HUES6 (cell line): ENCODE measurements at regions not wholly inside any gene's neighbourhood (a gene's known extent, or its start where the extent isn't known, plus 50 kb on each side); places are given as distances from the start of the nearest gene placed in this dataset.

ENCODE experiments used
- H3K27ac ChIP-seq: 2 replicates; pipeline ENCODE4 v1.7.0; 2013; ENCODE audit warnings: low read depth, mild to moderate bottlenecking, low read length, inconsistent platforms
- H3K27me3 ChIP-seq: 2 replicates; pipeline ENCODE4 v1.6.1; 2013; ENCODE audit warnings: low read length; ENCODE audit not compliant: control insufficient read depth, insufficient read depth
- H3K36me3 ChIP-seq: 2 replicates; pipeline ENCODE4 v1.6.1; 2013; ENCODE audit warnings: low read length; ENCODE audit not compliant: control insufficient read depth, insufficient read depth
- H3K4me1 ChIP-seq: 2 replicates; pipeline ENCODE4 v1.6.1; 2013; ENCODE audit warnings: low read length; ENCODE audit not compliant: control insufficient read depth, insufficient read depth
- H3K4me3 ChIP-seq: 2 replicates; pipeline ENCODE4 v1.5.1; 2013; ENCODE audit warnings: low read depth, low read length
- H3K9ac ChIP-seq: one replicate; pipeline ENCODE4 v1.6.1; 2013; ENCODE audit warnings: mild to moderate bottlenecking, low read length
- H3K9me3 ChIP-seq: 2 replicates; pipeline ENCODE4 v1.6.1; 2013; ENCODE audit warnings: low read depth, low read length; ENCODE audit not compliant: control insufficient read depth, insufficient read depth

GRCh38 chr12:116650585-116651087, 87.2 kb downstream of the SPRING1 start:
- Histone ChIP-seq H3K4me3 (no peak overlapping the region), H3K36me3 (no peaks in the 10 kb centered on the region), H3K27me3 (no peaks in the 10 kb centered on the region), H3K27ac (no peak overlapping the region), H3K4me1 (peaks cover 10% of the 10 kb centered on the region), H3K9me3 (0 out of 2 replicates have a peak, but pooled peaks cover 4% of the 10 kb centered on the region), H3K9ac (no peak overlapping the region)

GRCh38 chr12:116650062-116650461, 87.8 kb downstream of the SPRING1 start:
- H3K9me3 ChIP-seq, result 0 out of 2 replicates have a peak, but pooled peaks cover 4% of the 10 kb centered on the region
- H3K4me1 ChIP-seq, result peaks cover 7% of the 10 kb centered on the region
- no peak overlapping the region for H3K27ac ChIP-seq
- H3K27me3 ChIP-seq, result no peaks in the 10 kb centered on the region
- no peak overlapping the region for H3K9ac ChIP-seq
- H3K36me3 ChIP-seq, result no peaks in the 10 kb centered on the region
- H3K4me3 ChIP-seq, result no peak overlapping the region

- Histone ChIP-seq H3K9ac (no peak overlapping the region), H3K4me1 (peaks cover 7% of the 10 kb centered on the region), H3K27me3 (no peaks in the 10 kb centered on the region), H3K4me3 (no peak overlapping the region), H3K9me3 (peaks cover 3% of the 10 kb centered on the region; the same call in 1 of the 2 replicates), H3K36me3 (no peaks in the 10 kb centered on the region), H3K27ac (no peak overlapping the region)
Observed at GRCh38 chr12:116647813-116648212, 88.6 kb downstream of the MAP1LC3B2 start.

- H3K36me3 ChIP-seq, result no peaks in the 10 kb centered on the region
- peaks cover 3% of the 10 kb centered on the region; the same call in 1 of the 2 replicates for H3K9me3 ChIP-seq
- H3K27ac ChIP-seq, result no peak overlapping the region
- no peak overlapping the region for H3K9ac ChIP-seq
- H3K4me1 ChIP-seq, result peaks cover 7% of the 10 kb centered on the region
- no peaks in the 10 kb centered on the region for H3K27me3 ChIP-seq
- no peak overlapping the region for H3K4me3 ChIP-seq
Observed at GRCh38 chr12:116646901-116647300, 87.7 kb downstream of the MAP1LC3B2 start.

GRCh38 chr12:116644806-116645205, 85.6 kb downstream of the MAP1LC3B2 start:
- no peaks in the 10 kb centered on the region for H3K27me3 ChIP-seq
- H3K27ac ChIP-seq, result no peak overlapping the region
- H3K9me3 ChIP-seq, result peaks cover 3% of the 10 kb centered on the region; the same call in 1 of the 2 replicates
- H3K9ac ChIP-seq, result no peak overlapping the region
- H3K36me3 ChIP-seq, result no peaks in the 10 kb centered on the region
- no peak overlapping the region for H3K4me3 ChIP-seq
- peaks cover 7% of the 10 kb centered on the region for H3K4me1 ChIP-seq

GRCh38 chr12:116642683-116643082, 83.5 kb downstream of the MAP1LC3B2 start:
- Histone ChIP-seq H3K4me3 (no peak overlapping the region), H3K9ac (no peak overlapping the region), H3K4me1 (peaks cover 7% of the 10 kb centered on the region), H3K27ac (no peak overlapping the region), H3K36me3 (no peaks in the 10 kb centered on the region), H3K9me3 (peaks cover 3% of the 10 kb centered on the region; the same call in 1 of the 2 replicates), H3K27me3 (no peaks in the 10 kb centered on the region)

GRCh38 chr12:116642106-116642505, 82.9 kb downstream of the MAP1LC3B2 start:
- H3K27ac ChIP-seq, result no peak overlapping the region
- H3K4me1 ChIP-seq, result peaks cover 7% of the 10 kb centered on the region
- no peaks in the 10 kb centered on the region for H3K36me3 ChIP-seq
- no peaks in the 10 kb centered on the region for H3K27me3 ChIP-seq
- no peak overlapping the region for H3K9ac ChIP-seq
- H3K9me3 ChIP-seq, result peaks cover 3% of the 10 kb centered on the region; the same call in 1 of the 2 replicates
- no peak overlapping the region for H3K4me3 ChIP-seq

- no peaks in the 10 kb centered on the region for H3K4me1 ChIP-seq
- no peaks in the 10 kb centered on the region for H3K36me3 ChIP-seq
- H3K9ac ChIP-seq, result no peak overlapping the region
- H3K4me3 ChIP-seq, result no peak overlapping the region
- H3K27me3 ChIP-seq, result no peaks in the 10 kb centered on the region
- H3K27ac ChIP-seq, result no peak overlapping the region
- H3K9me3 ChIP-seq, result peaks cover 3% of the 10 kb centered on the region; the same call in 1 of the 2 replicates
Observed at GRCh38 chr12:116640281-116640680, 81.1 kb downstream of the MAP1LC3B2 start.

- H3K9ac ChIP-seq, result no peak overlapping the region
- peaks cover 1% of the 10 kb centered on the region; the same call in 1 of the 2 replicates for H3K9me3 ChIP-seq
- H3K36me3 ChIP-seq, result no peaks in the 10 kb centered on the region
- no peak overlapping the region for H3K4me3 ChIP-seq
- H3K4me1 ChIP-seq, result no peaks in the 10 kb centered on the region
- H3K27me3 ChIP-seq, result no peaks in the 10 kb centered on the region
- no peak overlapping the region for H3K27ac ChIP-seq
Observed at GRCh38 chr12:116639765-116640164, 80.6 kb downstream of the MAP1LC3B2 start.

- Histone ChIP-seq H3K27ac (no peak overlapping the region), H3K4me1 (no peaks in the 10 kb centered on the region), H3K9me3 (no peaks in the 10 kb centered on the region), H3K27me3 (no peaks in the 10 kb centered on the region), H3K4me3 (no peak overlapping the region), H3K9ac (no peak overlapping the region), H3K36me3 (no peaks in the 10 kb centered on the region)
Observed at GRCh38 chr12:116638376-116638775, 79.2 kb downstream of the MAP1LC3B2 start.

GRCh38 chr12:116637589-116638150, 78.5 kb downstream of the MAP1LC3B2 start:
- Histone ChIP-seq H3K4me1 (no peaks in the 10 kb centered on the region), H3K27ac (no peak overlapping the region), H3K9ac (no peak overlapping the region), H3K9me3 (no peaks in the 10 kb centered on the region), H3K27me3 (no peaks in the 10 kb centered on the region), H3K4me3 (no peak overlapping the region), H3K36me3 (no peaks in the 10 kb centered on the region)
